NCI-H526 treated with DMSO at 0.1 percent for 48 hours (cell line): ENCODE measurements at regions not wholly inside any gene's neighbourhood (a gene's known extent, or its start where the extent isn't known, plus 50 kb on each side); places are given as distances from the start of the nearest gene placed in this dataset.

Experiments
- DNase-seq: peaks from one replicate; lab custom pipeline; 2025; lab: John Stamatoyannopoulos, UW

GRCh38 chr17:12290207-12290606 is 269.5 kb downstream of the MAP2K4 start:
- no peak for DNase-seq

GRCh38 chr17:12296209-12296625 is 275.5 kb downstream of the MAP2K4 start:
- DNase-seq: no peak

GRCh38 chr17:12301551-12301950 is 280.9 kb downstream of the MAP2K4 start:
- no peak for DNase-seq

GRCh38 chr17:12302711-12303110 is 282.0 kb downstream of the MAP2K4 start:
- no peak for DNase-seq

- no peak for DNase-seq
Observed at GRCh38 chr17:12310811-12311210, 290.1 kb downstream of the MAP2K4 start.

GRCh38 chr17:12312692-12313091 is 292.0 kb downstream of the MAP2K4 start:
- DNase-seq: no peak

- DNase-seq: no peak
Observed at GRCh38 chr17:12313786-12314185, 293.1 kb downstream of the MAP2K4 start.

- no peak for DNase-seq
Observed at GRCh38 chr17:12316021-12316420, 295.3 kb downstream of the MAP2K4 start.

- no peak for DNase-seq
Observed at GRCh38 chr17:12318571-12319266, 298.0 kb downstream of the MAP2K4 start.

- DNase-seq: no peak
Observed at GRCh38 chr17:12320286-12320685, 299.6 kb downstream of the MAP2K4 start.

GRCh38 chr17:12328204-12328603 is 307.5 kb downstream of the MAP2K4 start:
- no peak for DNase-seq

- no peak for DNase-seq
Observed at GRCh38 chr17:12330456-12330855, 309.8 kb downstream of the MAP2K4 start.

GRCh38 chr17:12341328-12341727 is 320.7 kb downstream of the MAP2K4 start:
- no peak for DNase-seq

- DNase-seq: no peak
Observed at GRCh38 chr17:12342161-12342560, 321.5 kb downstream of the MAP2K4 start.

- DNase-seq: no peak
Observed at GRCh38 chr17:12342609-12343435, 322.1 kb downstream of the MAP2K4 start.

- DNase-seq: no peak
Observed at GRCh38 chr17:12348476-12348875, 317.2 kb upstream of the MYOCD start.

- DNase-seq: no peak
Observed at GRCh38 chr17:12349297-12349696, 316.4 kb upstream of the MYOCD start.

GRCh38 chr17:12352127-12352526 is 313.6 kb upstream of the MYOCD start:
- no peak for DNase-seq

GRCh38 chr17:12357600-12357999 is 308.1 kb upstream of the MYOCD start:
- DNase-seq: no peak

GRCh38 chr17:12358477-12358876 is 307.2 kb upstream of the MYOCD start:
- DNase-seq: no peak

GRCh38 chr17:12362853-12363455 is 302.7 kb upstream of the MYOCD start:
- DNase-seq: no peak

- DNase-seq: no peak
Observed at GRCh38 chr17:12365805-12366204, 299.9 kb upstream of the MYOCD start.

GRCh38 chr17:12369065-12369464 is 296.6 kb upstream of the MYOCD start:
- no peak for DNase-seq
